BJ (cell line): ENCODE measurements at regions not wholly inside any gene's neighbourhood (a gene's known extent, or its start where the extent isn't known, plus 50 kb on each side); places are given as distances from the start of the nearest gene placed in this dataset.

Source experiments
- CTCF ChIA-PET: fragments of 350-600 bp; formaldehyde crosslinking; extraction: SDS; loops from one replicate; lab custom pipeline; 2021; ENCODE audit warnings: antibody characterized with exemption, inconsistent platforms; lab: Yijun Ruan, JAX
- POLR2A ChIA-PET: fragments of 300-600 bp; sonication (Branson Sonifier 250); formaldehyde crosslinking; extraction: SDS; loops from one replicate; lab custom pipeline; 2021; ENCODE audit warnings: antibody characterized with exemption; lab: Charles Lee
- DNase-seq: peaks from one replicate; pipeline ENCODE4 v3.0.0-alpha.2; 2011; ENCODE audit warnings: low read depth
- H3K27me3 ChIP-seq: 2 replicates; pipeline ENCODE4 v1.6.0; 2011; ENCODE audit warnings: low read length; ENCODE audit not compliant: control insufficient read depth, insufficient read depth
- H3K36me3 ChIP-seq: 2 replicates; pipeline ENCODE4 v1.5.1; 2011; ENCODE audit warnings: low read length; ENCODE audit not compliant: control insufficient read depth, insufficient read depth
- H3K4me3 ChIP-seq: 2 replicates; pipeline ENCODE4 v1.5.1; 2011; ENCODE audit warnings: low read depth, mild to moderate bottlenecking, control low read depth, low read length
- CTCF ChIP-seq: IDR thresholded peaks from 2 replicates; pipeline ENCODE4 v1.5.1; 2011; ENCODE audit warnings: low read depth, mild to moderate bottlenecking, control low read depth, inconsistent platforms, low read length, moderate library complexity; ENCODE audit not compliant: insufficient read depth

GRCh38 chr4:57231781-57232180 is 121.6 kb upstream of the IGFBP7 start:
- Histone ChIP-seq H3K36me3 (no peaks in the 10 kb centered on the region), H3K4me3 (no peak overlapping the region), H3K27me3 (no peaks in the 10 kb centered on the region)
- CTCF ChIA-PET, result no interaction called here
- DNase-seq, result no peak
- TF ChIP-seq CTCF, result no peak
- POLR2A ChIA-PET, result no interaction called here

GRCh38 chr4:57220734-57221133 is 110.5 kb upstream of the IGFBP7 start:
- CTCF ChIA-PET, result interaction anchor here (0.8 to 1.5 kb wide), 3 partner anchors 9 to 206 kb away, joined by 3 to 4 read pairs (median 3); no protein-coding TSS in a partner anchor
- DNase-seq, result no peak
- POLR2A ChIA-PET, result no interaction called here
- Histone ChIP-seq H3K4me3 (no peak overlapping the region), H3K36me3 (no peaks in the 10 kb centered on the region), H3K27me3 (no peaks in the 10 kb centered on the region)
- no peak for TF ChIP-seq CTCF

GRCh38 chr4:57220172-57220571 is 110.0 kb upstream of the IGFBP7 start:
- no peak for TF ChIP-seq CTCF
- Histone ChIP-seq H3K4me3 (no peak overlapping the region), H3K36me3 (no peaks in the 10 kb centered on the region), H3K27me3 (no peaks in the 10 kb centered on the region)
- DNase-seq, result no peak
- ChIA-PET POLR2A (no interaction called here), CTCF (interaction anchor here (0.7 to 1.5 kb wide), 4 partner anchors 10 to 206 kb away, joined by 3 to 4 read pairs (median 3); no protein-coding TSS in a partner anchor)

GRCh38 chr4:57219431-57219830 is 109.2 kb upstream of the IGFBP7 start:
- CTCF ChIA-PET, result interaction anchor here (0.8 to 1.5 kb wide), 3 partner anchors 29 to 207 kb away, joined by 3 to 4 read pairs (median 3); no protein-coding TSS in a partner anchor
- H3K4me3 ChIP-seq, result no peak overlapping the region
- no peak for TF ChIP-seq CTCF
- no peaks in the 10 kb centered on the region for H3K27me3 ChIP-seq
- POLR2A ChIA-PET, result no interaction called here
- DNase-seq, result no peak
- H3K36me3 ChIP-seq, result no peaks in the 10 kb centered on the region

- TF ChIP-seq CTCF, result no peak
- ChIA-PET POLR2A (no interaction called here), CTCF (interaction anchor here (0.8 to 1.2 kb wide), 2 partner anchors 11 to 51 kb away, joined by 3 to 6 read pairs; no protein-coding TSS in a partner anchor)
- DNase-seq, result no peak
- Histone ChIP-seq H3K4me3 (no peak overlapping the region), H3K36me3 (no peaks in the 10 kb centered on the region), H3K27me3 (no peaks in the 10 kb centered on the region)
Measured at GRCh38 chr4:57214654-57215411, 104.6 kb upstream of the IGFBP7 start.
